ENCODE measurements at regions not wholly inside any gene's neighbourhood (a gene's known extent, or its start where the extent isn't known, plus 50 kb on each side); places are given as distances from the start of the nearest gene placed in this dataset.

GRCh38 chr2:193566886-193567285, 1372.2 kb upstream of the TMEFF2 start:
- H3K27ac ChIP-seq (ENCODE audit: extremely low read depth, low read depth, low read length), result no peak overlapping the region
- H3K4me1 ChIP-seq (ENCODE audit: control insufficient read depth, insufficient read depth, low read length), result no peaks in the 10 kb centered on the region
- no peak overlapping the region for H3K4me3 ChIP-seq (ENCODE audit: low read depth, low read length)
- CTCF ChIA-PET, result no interaction called here
- POLR2A ChIA-PET, result no interaction called here
- no peaks in the 10 kb centered on the region for H3K9me3 ChIP-seq (ENCODE audit: control insufficient read depth, insufficient read depth, low read depth, low read length)
- H3K36me3 ChIP-seq (ENCODE audit: control insufficient read depth in 2 of 2, insufficient read depth in 1 of 2, low read length in 2 of 2), result no peaks in the 10 kb centered on the region
- TF ChIP-seq TRIM28 (IDR thresholded peaks at IDR 0.05; ENCODE audit: borderline replicate concordance, low read length) (no peak), ZBTB8A (tag by site-specific recombination; IDR thresholded peaks at IDR 0.05) (no peak), KLF7 (tag by site-specific recombination; IDR thresholded peaks at IDR 0.05; ENCODE audit: borderline replicate concordance) (no peak), ZNF114 (tag by site-specific recombination; IDR thresholded peaks at IDR 0.05) (no peak)

- Histone ChIP-seq H3K27ac (ENCODE audit: extremely low read depth, low read depth, low read length) (no peak overlapping the region), H3K9me3 (ENCODE audit: control insufficient read depth, insufficient read depth, low read depth, low read length) (no peaks in the 10 kb centered on the region), H3K36me3 (ENCODE audit: control insufficient read depth in 2 of 2, insufficient read depth in 1 of 2, low read length in 2 of 2) (no peaks in the 10 kb centered on the region), H3K4me3 (ENCODE audit: low read depth, low read length) (no peak overlapping the region), H3K4me1 (ENCODE audit: control insufficient read depth, insufficient read depth, low read length) (no peaks in the 10 kb centered on the region)
- ChIA-PET POLR2A (no interaction called here), CTCF (no interaction called here)
- TF ChIP-seq ZNF18 (tag by site-specific recombination; IDR thresholded peaks at IDR 0.05) (no peak), ZNF202 (tag by site-specific recombination; IDR thresholded peaks at IDR 0.05; ENCODE audit: borderline replicate concordance) (no peak), ZBTB7A (tag by site-specific recombination; IDR thresholded peaks at IDR 0.05; ENCODE audit: low read depth) (no peak), ATF2 (tag by site-specific recombination; IDR thresholded peaks at IDR 0.05; ENCODE audit: low read depth) (no peak), ZNF239 (tag by site-specific recombination; IDR thresholded peaks at IDR 0.05) (no peak)
These were observed 1371.5 kb upstream of the TMEFF2 start for GRCh38 chr2:193566276-193566675.

- Histone ChIP-seq H3K27ac (ENCODE audit: extremely low read depth, low read depth, low read length) (no peak overlapping the region), H3K9me3 (ENCODE audit: control insufficient read depth, insufficient read depth, low read depth, low read length) (no peaks in the 10 kb centered on the region), H3K36me3 (ENCODE audit: control insufficient read depth in 2 of 2, insufficient read depth in 1 of 2, low read length in 2 of 2) (no peaks in the 10 kb centered on the region), H3K4me3 (ENCODE audit: low read depth, low read length) (no peak overlapping the region), H3K4me1 (ENCODE audit: control insufficient read depth, insufficient read depth, low read length) (no peaks in the 10 kb centered on the region)
- ChIA-PET CTCF (no interaction called here), POLR2A (no interaction called here)
- TF ChIP-seq BCL11B (tag by site-specific recombination; IDR thresholded peaks at IDR 0.05; ENCODE audit: low read depth) (no peak), ZFP3 (tag by site-specific recombination; IDR thresholded peaks at IDR 0.05; ENCODE audit: low read depth) (no peak), ZNF223 (tag by site-specific recombination; IDR thresholded peaks at IDR 0.05) (no peak), ZNF112 (tag by site-specific recombination; IDR thresholded peaks at IDR 0.05) (no peak), ZNF580 (tag by site-specific recombination; IDR thresholded peaks at IDR 0.05) (no peak), ZNF121 (tag by site-specific recombination; IDR thresholded peaks at IDR 0.05) (no peak), MZF1 (tag by site-specific recombination; IDR thresholded peaks at IDR 0.05; ENCODE audit: borderline replicate concordance) (no peak), ZNF776 (tag by site-specific recombination; IDR thresholded peaks at IDR 0.05; ENCODE audit: borderline replicate concordance) (no peak), ZNF791 (tag by site-specific recombination; IDR thresholded peaks at IDR 0.05) (no peak), TCF7L2 (IDR thresholded peaks at IDR 0.05; ENCODE audit: borderline replicate concordance, low read depth, low read length) (no peak), ZNF292 (tag by site-specific recombination; IDR thresholded peaks at IDR 0.05; ENCODE audit: borderline replicate concordance, low read depth) (no peak), ZNF76 (tag by site-specific recombination; IDR thresholded peaks at IDR 0.05; ENCODE audit: borderline replicate concordance, low read depth) (no peak), ZNF670 (tag by site-specific recombination; IDR thresholded peaks at IDR 0.05; ENCODE audit: low read depth) (no peak), AEBP2 (tag by site-specific recombination; IDR thresholded peaks at IDR 0.05; ENCODE audit: borderline replicate concordance) (no peak), ZNF513 (tag by site-specific recombination; IDR thresholded peaks at IDR 0.05) (no peak), ZNF645 (tag by site-specific recombination; IDR thresholded peaks at IDR 0.05) (no peak), ZNF184 (tag by site-specific recombination; IDR thresholded peaks at IDR 0.05) (no peak)
These were observed 1367.3 kb upstream of the TMEFF2 start for GRCh38 chr2:193562031-193562430.
